RWPE2 (cell line): ENCODE measurements at regions not wholly inside any gene's neighbourhood (a gene's known extent, or its start where the extent isn't known, plus 50 kb on each side); places are given as distances from the start of the nearest gene placed in this dataset.
"Not testable (repeated sequence)": the region's sequence is repeated elsewhere in the genome, so short reads cannot be mapped to it uniquely, and the experiment has no call there.

Source experiments
- ATAC-seq: fragments of 200-7000 bp; cut with Tn5 transposase; 3 replicates; pipeline ENCODE4 v1.9.1; 2021; ENCODE audit warnings: low read depth
- DNase-seq: peaks from one replicate; pipeline ENCODE4 v3.0.0-alpha.2; 2020; ENCODE audit warnings: low spot score
- H3K27ac ChIP-seq: fragments of 450-650 bp; 2 replicates; pipeline ENCODE4 v1.5.1; 2017; ENCODE audit warnings: mild to moderate bottlenecking; ENCODE audit not compliant: poor library complexity, severe bottlenecking
- H3K27me3 ChIP-seq: fragments of 250-450 bp; sonication (Bioruptor Pico); 2 replicates; pipeline ENCODE4 v1.5.1; 2021; ENCODE audit warnings: mild to moderate bottlenecking, moderate library complexity; ENCODE audit not compliant: insufficient read depth, poor library complexity, severe bottlenecking
- H3K36me3 ChIP-seq: fragments of 250-450 bp; sonication (Bioruptor Pico); 2 replicates; pipeline ENCODE4 v1.5.1; 2020; ENCODE audit warnings: low read depth, mild to moderate bottlenecking, moderate library complexity
- H3K4me1 ChIP-seq: fragments of 250-450 bp; sonication (Bioruptor Pico); 2 replicates; pipeline ENCODE4 v1.5.1; 2021; ENCODE audit warnings: mild to moderate bottlenecking, moderate library complexity; ENCODE audit not compliant: insufficient read depth, poor library complexity, severe bottlenecking
- H3K4me3 ChIP-seq: fragments of 250-450 bp; sonication (Bioruptor Pico); 2 replicates; pipeline ENCODE4 v1.5.1; 2021; ENCODE audit warnings: mild to moderate bottlenecking, moderate library complexity; ENCODE audit not compliant: severe bottlenecking
- H3K9me3 ChIP-seq: fragments of 250-450 bp; sonication (Bioruptor Pico); 2 replicates; pipeline ENCODE4 v1.5.1; 2021; ENCODE audit warnings: mild to moderate bottlenecking, moderate library complexity; ENCODE audit not compliant: severe bottlenecking
- CTCF ChIP-seq: fragments of 450-650 bp; IDR thresholded peaks from one replicate; pipeline ENCODE4 v1.5.1; 2017; ENCODE audit warnings: mild to moderate bottlenecking, moderate library complexity; ENCODE audit not compliant: poor library complexity, severe bottlenecking

GRCh38 chr6:15816661-15817060 is 153.8 kb upstream of the DTNBP1 start:
- Histone ChIP-seq H3K27ac (no peak overlapping the region), H3K4me3 (no peak overlapping the region), H3K36me3 (no peaks in the 10 kb centered on the region), H3K9me3 (no peaks in the 10 kb centered on the region), H3K27me3 (peaks cover 1% of the 10 kb centered on the region), H3K4me1 (no peaks in the 10 kb centered on the region)
- ATAC-seq (no peak), DNase-seq (no peak)
- no peak for TF ChIP-seq CTCF

- not testable (repeated sequence) for H3K27me3 ChIP-seq, H3K36me3 ChIP-seq, ATAC-seq, H3K4me1 ChIP-seq, H3K27ac ChIP-seq, DNase-seq, H3K4me3 ChIP-seq, H3K9me3 ChIP-seq
Observed at GRCh38 chr6:15813698-15814097, 150.9 kb upstream of the DTNBP1 start.

DNA sequence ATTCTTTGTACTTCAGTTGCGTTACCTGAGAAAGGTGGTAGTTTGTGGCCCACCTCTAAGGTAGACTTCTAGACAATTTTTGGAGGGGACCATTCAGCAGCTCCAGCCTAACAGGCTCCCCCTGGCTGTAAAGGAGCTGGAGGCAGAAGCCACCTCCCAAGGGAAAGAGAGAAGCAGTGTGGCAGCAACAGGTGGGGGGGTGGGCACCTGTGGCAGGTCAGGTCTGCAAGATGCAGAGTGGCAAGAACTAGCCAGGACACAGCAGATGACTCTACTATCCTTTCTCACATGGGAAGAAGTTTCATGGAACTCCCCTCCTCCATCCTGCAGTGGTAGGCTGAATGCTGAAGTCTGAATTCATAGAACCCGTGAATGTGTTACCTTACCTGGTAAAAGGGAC is 148.3 kb upstream of the DTNBP1 start:
- Histone ChIP-seq H3K9me3 (no peaks in the 10 kb centered on the region), H3K27ac (no peak overlapping the region), H3K36me3 (no peaks in the 10 kb centered on the region), H3K27me3 (no peaks in the 10 kb centered on the region), H3K4me3 (no peak overlapping the region), H3K4me1 (no peaks in the 10 kb centered on the region)
- DNase-seq: no peak
- TF ChIP-seq CTCF: no peak
- ATAC-seq: no peak

DNA sequence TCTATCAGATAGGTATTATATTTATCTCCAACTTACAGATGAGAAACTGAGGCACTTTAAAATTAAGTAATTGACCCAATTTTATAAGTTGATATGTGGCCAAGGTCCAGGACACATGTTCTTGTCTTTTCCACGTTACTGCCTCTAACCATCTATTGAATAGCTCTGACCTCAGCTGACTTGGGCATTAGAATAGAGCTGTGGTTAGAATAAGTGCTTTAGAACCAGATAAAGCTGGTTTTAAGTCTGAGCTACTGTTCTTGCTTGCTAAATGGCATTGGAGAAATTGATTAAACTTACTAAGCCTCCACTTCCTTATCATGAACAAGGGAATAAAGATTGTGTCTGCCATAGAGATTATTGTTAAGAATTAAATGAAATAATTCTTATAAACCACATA is 147.8 kb upstream of the DTNBP1 start:
- Histone ChIP-seq H3K4me1 (no peaks in the 10 kb centered on the region), H3K36me3 (no peaks in the 10 kb centered on the region), H3K27ac (no peak overlapping the region), H3K4me3 (no peak overlapping the region), H3K9me3 (no peaks in the 10 kb centered on the region), H3K27me3 (no peaks in the 10 kb centered on the region)
- no peak for DNase-seq
- TF ChIP-seq CTCF: no peak
- ATAC-seq: no peak

- no peak for ATAC-seq
- Histone ChIP-seq H3K4me1 (no peaks in the 10 kb centered on the region), H3K27ac (no peak overlapping the region)
Observed at GRCh38 chr6:15809367-15809766, 146.5 kb upstream of the DTNBP1 start.

More at GRCh38 chr6:15809367-15809766, 146.5 kb upstream of the DTNBP1 start:
- Histone ChIP-seq H3K36me3 (no peaks in the 10 kb centered on the region), H3K4me3 (no peak overlapping the region), H3K9me3 (no peaks in the 10 kb centered on the region), H3K27me3 (no peaks in the 10 kb centered on the region)
- no peak for DNase-seq
- TF ChIP-seq CTCF: no peak
